PFSK-1 (cell line): ENCODE measurements at regions not wholly inside any gene's neighbourhood (a gene's known extent, or its start where the extent isn't known, plus 50 kb on each side); places are given as distances from the start of the nearest gene placed in this dataset.

Experiments used
- FOXP2 ChIP-seq: optimal IDR thresholded peaks from 2 replicates; pipeline ENCODE3; 2011; ENCODE audit warnings: borderline replicate concordance, control low read depth, inconsistent platforms; ENCODE audit not compliant: insufficient read depth; ENCODE audit errors: extremely low read length, extremely low read depth
- POLR2AphosphoS5 ChIP-seq: IDR thresholded peaks from 2 replicates; pipeline ENCODE4 v1.6.1; 2012; ENCODE audit warnings: low read depth, mild to moderate bottlenecking, control low read depth, low read length, moderate library complexity
- REST ChIP-seq, 2 experiments: IDR thresholded peaks; 2 replicates each; pipeline versions ENCODE4 v1.6.1 to v1.8.0; 2011 to 2012; ENCODE audit warnings: low read depth in 2 of 2, low read length in 2 of 2, control low read depth in 1 of 2, inconsistent platforms in 1 of 2, mild to moderate bottlenecking in 1 of 2, moderate library complexity in 1 of 2; ENCODE audit not compliant: insufficient read depth in 1 of 2
- SIN3A ChIP-seq: IDR thresholded peaks from 2 replicates; pipeline ENCODE4 v1.6.1; 2012; ENCODE audit warnings: mild to moderate bottlenecking, low read length, moderate library complexity, borderline replicate concordance; ENCODE audit not compliant: insufficient read depth
- TAF1 ChIP-seq: IDR thresholded peaks from 2 replicates; pipeline ENCODE4 v1.6.1; 2012; ENCODE audit warnings: low read length, control low read depth, borderline replicate concordance; ENCODE audit not compliant: insufficient read depth

DNA sequence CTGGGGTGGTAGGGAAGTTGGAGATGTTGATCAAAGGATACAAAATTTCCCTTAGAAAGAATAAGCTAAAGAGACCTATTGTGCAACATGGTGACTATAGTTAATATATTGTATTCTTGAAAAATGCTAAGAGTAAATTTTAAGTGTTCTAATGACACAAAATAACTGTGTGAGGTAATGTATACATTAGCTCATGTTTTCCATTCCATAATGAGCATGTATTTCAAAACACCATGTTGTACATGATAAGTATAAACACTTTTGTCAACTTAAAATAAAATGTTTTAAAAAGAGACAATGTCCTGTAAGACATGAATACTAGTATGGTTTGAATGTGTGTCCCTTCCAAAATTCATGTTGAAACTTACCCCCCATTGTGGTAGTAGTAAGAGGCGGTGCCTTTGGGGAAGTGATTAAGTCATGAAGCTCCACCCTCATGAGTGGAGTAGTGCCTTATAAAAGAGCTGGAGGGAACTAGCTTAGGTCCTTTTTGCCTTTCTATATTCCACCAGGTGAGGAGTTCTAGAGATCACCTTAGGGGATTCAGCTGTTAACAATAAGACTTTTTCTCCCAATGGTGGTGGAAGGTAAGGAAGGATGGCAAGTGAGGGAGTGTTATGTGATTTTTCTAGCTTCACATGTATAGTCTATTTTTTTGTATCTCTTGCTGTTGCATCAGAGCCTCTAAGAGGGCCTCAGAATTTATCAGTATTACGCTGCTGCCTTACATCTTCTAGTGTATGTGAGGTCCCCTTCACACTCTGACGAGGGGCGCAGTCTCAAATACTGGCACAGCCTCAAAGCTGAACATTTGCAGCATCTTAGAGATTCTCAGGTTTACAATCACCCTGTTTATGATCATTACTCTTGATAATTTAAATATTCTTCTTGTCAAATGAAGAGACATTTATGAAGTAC is 94.9 kb upstream of the NREP start:
- TF ChIP-seq POLR2AphosphoS5 (no peak), FOXP2 (no peak), REST (IDR thresholded peaks at IDR 0.05; ENCODE audit: insufficient read depth in 1 of 2, low read depth in 2 of 2, low read length in 2 of 2) (no peak), SIN3A (no peak), TAF1 (no peak)

DNA sequence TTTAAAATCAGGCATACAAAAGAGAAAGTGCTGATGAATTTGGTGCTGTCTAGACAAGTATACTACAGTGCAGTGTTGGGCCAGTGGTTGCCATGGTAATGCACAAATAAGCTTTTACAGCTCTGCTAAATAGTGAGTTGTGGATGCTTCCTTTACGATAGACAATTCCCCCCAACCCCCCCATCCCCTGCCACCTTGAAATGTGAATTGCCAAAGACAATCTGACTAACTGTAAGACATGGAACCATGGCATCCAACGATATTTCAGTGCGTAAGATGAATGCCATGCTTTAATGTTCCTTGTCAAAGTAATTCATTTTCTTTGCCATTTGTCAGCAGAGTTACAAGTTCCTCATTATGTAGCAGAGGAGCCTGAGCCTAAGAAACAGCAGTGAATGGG is 91.5 kb upstream of the NREP start:
- TF ChIP-seq TAF1 (no peak), REST (IDR thresholded peaks at IDR 0.05; ENCODE audit: insufficient read depth in 1 of 2, low read depth in 2 of 2, low read length in 2 of 2) (no peak), SIN3A (no peak), FOXP2 (no peak), POLR2AphosphoS5 (no peak)

DNA sequence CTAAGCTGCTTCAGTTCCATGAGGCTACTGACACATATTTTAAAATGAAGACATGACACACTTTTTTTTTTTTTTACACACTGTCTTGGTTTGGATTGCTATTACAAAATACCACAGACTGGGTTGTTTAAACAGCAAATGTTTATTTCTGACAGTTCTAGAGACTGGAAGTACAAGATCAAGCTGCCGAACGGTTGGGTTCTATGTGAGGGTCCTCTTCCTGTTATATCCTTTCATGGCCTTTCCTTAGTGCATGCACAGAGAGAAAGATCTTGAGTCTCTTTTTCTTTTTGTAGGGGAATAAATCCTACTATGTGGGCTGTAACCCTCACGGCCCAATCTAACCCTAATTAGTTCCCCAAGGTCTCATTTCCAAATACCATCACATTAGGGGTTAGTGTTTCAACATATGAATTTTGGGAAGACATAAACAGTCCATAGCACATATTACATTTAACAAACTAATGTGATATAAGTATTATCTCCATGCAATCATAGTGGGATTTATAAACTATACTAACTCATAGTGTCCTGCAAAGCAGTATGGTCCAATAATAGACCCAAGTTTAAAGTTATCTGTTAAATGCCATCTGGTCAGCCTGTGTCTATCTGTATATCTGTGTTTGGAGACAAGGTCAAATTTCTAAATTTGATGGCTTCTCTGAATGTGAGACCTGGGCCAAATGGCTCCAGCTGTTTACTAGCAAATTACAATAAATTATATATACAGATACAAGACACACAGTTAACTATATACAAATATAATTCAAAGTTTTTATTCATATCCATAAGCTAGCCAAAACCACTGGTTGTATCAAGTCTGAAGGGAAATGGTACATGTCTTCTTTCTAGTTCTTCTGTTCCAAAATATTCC is 90.3 kb upstream of the NREP start:
- TF ChIP-seq POLR2AphosphoS5 (no peak), FOXP2 (no peak)

- TF ChIP-seq REST (IDR thresholded peaks at IDR 0.05; ENCODE audit: insufficient read depth in 1 of 2, low read depth in 2 of 2, low read length in 2 of 2) (no peak), FOXP2 (no peak), POLR2AphosphoS5 (no peak), SIN3A (no peak), TAF1 (no peak)
Observed at GRCh38 chr5:111840036-111840674, 83.2 kb upstream of the NREP start.

DNA sequence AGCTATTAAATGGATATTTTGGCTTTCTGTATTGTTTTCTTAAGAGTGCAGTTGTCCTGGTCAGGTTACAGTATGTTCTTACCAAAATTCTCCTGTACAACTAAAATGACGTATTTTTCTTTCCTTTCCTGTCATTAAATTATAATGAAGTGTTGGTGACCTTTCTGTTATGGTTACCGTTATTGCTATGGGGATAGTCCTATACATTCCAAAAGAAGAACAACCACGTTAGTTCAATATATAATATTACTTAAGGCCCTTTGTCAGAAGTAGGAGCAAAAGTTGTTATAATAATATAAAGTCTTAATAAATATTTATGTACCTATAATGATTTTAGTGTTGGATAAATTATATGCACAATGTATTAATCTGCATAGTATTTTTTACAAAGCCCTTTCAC is 82.4 kb upstream of the NREP start:
- no peak for TF ChIP-seq SIN3A
- no peak for TF ChIP-seq REST (IDR thresholded peaks at IDR 0.05; ENCODE audit: insufficient read depth in 1 of 2, low read depth in 2 of 2, low read length in 2 of 2)
- no peak for TF ChIP-seq TAF1
- no peak for TF ChIP-seq FOXP2
- no peak for TF ChIP-seq POLR2AphosphoS5
